Ascending aorta (tissue), 2 donors: ENCODE measurements at regions not wholly inside any gene's neighbourhood (a gene's known extent, or its start where the extent isn't known, plus 50 kb on each side); places are given as distances from the start of the nearest gene placed in this dataset.

Experiments used
- DNase-seq, 2 donors: peaks; one replicate each; pipeline ENCODE4 v3.0.0-alpha.2; 2019; ENCODE audit warnings: low spot score in 2 of 2
- H3K27ac ChIP-seq, 2 donors: fragments of 200-600 bp; sonication (generic); one replicate each; pipeline ENCODE4 v1.5.1; 2016 to 2017; ENCODE audit warnings: mild to moderate bottlenecking in 1 of 2
- H3K27me3 ChIP-seq: fragments of 200-600 bp; sonication (generic); one replicate; pipeline ENCODE4 v1.5.1; 2017
- H3K36me3 ChIP-seq, 2 donors: fragments of 200-600 bp; sonication (generic); one replicate each; pipeline ENCODE4 v1.5.1; 2016
- H3K4me1 ChIP-seq, 2 donors: fragments of 200-600 bp; sonication (generic); one replicate each; pipeline ENCODE4 v1.5.1; 2016 to 2017; ENCODE audit warnings: mild to moderate bottlenecking in 1 of 2
- H3K4me3 ChIP-seq, 2 donors: fragments of 200-600 bp; sonication (generic); one replicate each; pipeline ENCODE4 v1.5.1; 2016 to 2017; ENCODE audit warnings: mild to moderate bottlenecking in 1 of 2
- H3K9me3 ChIP-seq, 2 donors: fragments of 200-600 bp; sonication (generic); one replicate each; pipeline ENCODE4 v1.5.1; 2016
- intact Hi-C: fragments of 100-400 bp; cut with DNase I; formaldehyde crosslinking; loops from one replicate; pipeline ENCODE4 v1.15.1; 2023
- TF ChIP-seq, protein P1 (sequence below), 3 experiments: fragments of 200-600 bp in 2 of 3; fragments of 450-650 bp in 1 of 3; sonication (generic) in 2 of 3; IDR thresholded peaks; one replicate each; pipeline ENCODE4 v1.5.1; 2016 to 2019; ENCODE audit warnings: antibody characterized with exemption in 3 of 3, mild to moderate bottlenecking in 1 of 3, moderate library complexity in 1 of 3

- Histone ChIP-seq H3K27ac (no peak overlapping the region), H3K4me3 (no peak overlapping the region), H3K27me3 (no peaks in the 10 kb centered on the region), H3K9me3 (no peaks in the 10 kb centered on the region), H3K4me1 (no peaks in the 10 kb centered on the region), H3K36me3 (no peaks in the 10 kb centered on the region)
- intact Hi-C loops, result no loop called here
- TF ChIP-seq, protein P1, sequence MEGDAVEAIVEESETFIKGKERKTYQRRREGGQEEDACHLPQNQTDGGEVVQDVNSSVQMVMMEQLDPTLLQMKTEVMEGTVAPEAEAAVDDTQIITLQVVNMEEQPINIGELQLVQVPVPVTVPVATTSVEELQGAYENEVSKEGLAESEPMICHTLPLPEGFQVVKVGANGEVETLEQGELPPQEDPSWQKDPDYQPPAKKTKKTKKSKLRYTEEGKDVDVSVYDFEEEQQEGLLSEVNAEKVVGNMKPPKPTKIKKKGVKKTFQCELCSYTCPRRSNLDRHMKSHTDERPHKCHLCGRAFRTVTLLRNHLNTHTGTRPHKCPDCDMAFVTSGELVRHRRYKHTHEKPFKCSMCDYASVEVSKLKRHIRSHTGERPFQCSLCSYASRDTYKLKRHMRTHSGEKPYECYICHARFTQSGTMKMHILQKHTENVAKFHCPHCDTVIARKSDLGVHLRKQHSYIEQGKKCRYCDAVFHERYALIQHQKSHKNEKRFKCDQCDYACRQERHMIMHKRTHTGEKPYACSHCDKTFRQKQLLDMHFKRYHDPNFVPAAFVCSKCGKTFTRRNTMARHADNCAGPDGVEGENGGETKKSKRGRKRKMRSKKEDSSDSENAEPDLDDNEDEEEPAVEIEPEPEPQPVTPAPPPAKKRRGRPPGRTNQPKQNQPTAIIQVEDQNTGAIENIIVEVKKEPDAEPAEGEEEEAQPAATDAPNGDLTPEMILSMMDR (IDR thresholded peaks at IDR 0.05), result no peak
- no peak for DNase-seq
Observed at GRCh38 chr13:59342400-59342799, 821.3 kb downstream of the DIAPH3 start.

DNA sequence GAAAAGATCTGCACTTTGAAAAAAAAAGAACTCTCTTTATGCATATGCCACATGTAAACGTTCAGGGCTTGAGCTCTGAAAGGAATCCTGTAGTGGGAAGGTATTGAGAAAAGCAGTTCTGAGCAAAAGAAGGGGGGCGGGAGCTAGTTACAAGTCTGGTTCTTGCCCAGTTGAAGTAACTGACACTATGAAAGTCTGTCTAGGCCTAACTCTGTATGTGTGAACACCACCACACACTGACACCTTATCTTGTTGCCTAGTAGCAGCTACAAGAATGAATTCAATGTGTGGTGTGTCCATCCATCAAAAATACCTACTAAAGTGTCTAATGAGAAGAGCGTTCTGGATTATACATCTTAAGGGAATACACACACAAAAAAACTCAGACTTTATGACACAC, 820.6 kb downstream of the DIAPH3 start:
- TF ChIP-seq, protein P1 (IDR thresholded peaks at IDR 0.05), result no peak
- H3K9me3 ChIP-seq, result no peaks in the 10 kb centered on the region
- H3K27ac ChIP-seq, result no peak overlapping the region
- intact Hi-C loops, result no loop called here
- no peaks in the 10 kb centered on the region for H3K36me3 ChIP-seq
- H3K27me3 ChIP-seq, result no peaks in the 10 kb centered on the region
- no peaks in the 10 kb centered on the region for H3K4me1 ChIP-seq
- H3K4me3 ChIP-seq, result no peak overlapping the region
- no peak for DNase-seq

GRCh38 chr13:59343993-59344822, 819.5 kb downstream of the DIAPH3 start:
- Histone ChIP-seq H3K4me1 (no peaks in the 10 kb centered on the region), H3K27me3 (no peaks in the 10 kb centered on the region), H3K27ac (no peak overlapping the region), H3K36me3 (no peaks in the 10 kb centered on the region), H3K9me3 (no peaks in the 10 kb centered on the region), H3K4me3 (no peak overlapping the region)
- intact Hi-C loops, result no loop called here
- DNase-seq, result no peak
- TF ChIP-seq, protein P1 (IDR thresholded peaks at IDR 0.05), result no peak

GRCh38 chr13:59345311-59345710, 818.4 kb downstream of the DIAPH3 start:
- Histone ChIP-seq H3K4me1 (no peaks in the 10 kb centered on the region), H3K36me3 (no peaks in the 10 kb centered on the region), H3K27me3 (no peaks in the 10 kb centered on the region), H3K9me3 (no peaks in the 10 kb centered on the region), H3K27ac (no peak overlapping the region), H3K4me3 (no peak overlapping the region)
- intact Hi-C loops, result no loop called here
- TF ChIP-seq, protein P1 (IDR thresholded peaks at IDR 0.05), result no peak
- DNase-seq, result no peak

DNA sequence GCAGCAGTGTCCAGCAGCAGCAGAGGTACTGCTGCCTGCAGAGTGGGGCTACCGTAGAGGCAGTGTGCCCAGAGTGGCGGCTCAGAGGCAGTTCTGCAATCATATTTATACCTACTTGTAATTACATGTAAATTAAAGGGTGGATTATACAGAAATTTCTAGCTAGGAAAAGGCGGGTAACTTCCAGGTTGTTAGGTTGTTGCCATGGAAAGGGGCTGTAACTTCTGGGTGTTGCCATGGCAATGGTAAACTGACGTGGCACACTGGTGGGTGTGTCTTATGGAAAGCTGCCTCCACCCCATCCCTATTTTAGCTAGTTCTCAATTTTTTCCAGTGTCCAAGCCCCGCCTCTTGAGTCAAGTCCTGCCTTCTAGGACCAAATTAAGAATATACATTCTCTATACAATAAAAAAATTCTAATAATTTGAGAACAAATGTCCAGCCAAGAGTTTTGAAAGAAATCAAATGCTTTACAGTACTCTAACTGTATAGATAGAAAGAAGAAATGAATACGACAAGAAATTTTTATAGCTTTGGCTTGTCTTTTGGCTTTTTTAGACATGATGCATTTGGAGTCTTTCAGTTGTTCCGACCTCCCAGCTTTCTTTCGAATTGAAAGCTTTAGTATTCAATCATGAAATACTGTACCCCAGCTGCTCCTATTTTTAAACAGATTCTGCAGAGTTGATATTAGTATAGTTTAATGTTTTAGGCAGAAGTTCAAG, 816.6 kb downstream of the DIAPH3 start:
- Histone ChIP-seq H3K4me1 (no peaks in the 10 kb centered on the region), H3K4me3 (no peak overlapping the region), H3K27me3 (no peaks in the 10 kb centered on the region), H3K27ac (no peak overlapping the region), H3K9me3 (no peaks in the 10 kb centered on the region), H3K36me3 (no peaks in the 10 kb centered on the region)
- intact Hi-C loops, result no loop called here
- TF ChIP-seq, protein P1 (IDR thresholded peaks at IDR 0.05), result no peak
- DNase-seq, result no peak
